ENCODE measurements at regions not wholly inside any gene's neighbourhood (a gene's known extent, or its start where the extent isn't known, plus 50 kb on each side); places are given as distances from the start of the nearest gene placed in this dataset.
A peak's percentile ranks its signal among the peaks of the same experiment; 100 is the strongest.

DNA sequence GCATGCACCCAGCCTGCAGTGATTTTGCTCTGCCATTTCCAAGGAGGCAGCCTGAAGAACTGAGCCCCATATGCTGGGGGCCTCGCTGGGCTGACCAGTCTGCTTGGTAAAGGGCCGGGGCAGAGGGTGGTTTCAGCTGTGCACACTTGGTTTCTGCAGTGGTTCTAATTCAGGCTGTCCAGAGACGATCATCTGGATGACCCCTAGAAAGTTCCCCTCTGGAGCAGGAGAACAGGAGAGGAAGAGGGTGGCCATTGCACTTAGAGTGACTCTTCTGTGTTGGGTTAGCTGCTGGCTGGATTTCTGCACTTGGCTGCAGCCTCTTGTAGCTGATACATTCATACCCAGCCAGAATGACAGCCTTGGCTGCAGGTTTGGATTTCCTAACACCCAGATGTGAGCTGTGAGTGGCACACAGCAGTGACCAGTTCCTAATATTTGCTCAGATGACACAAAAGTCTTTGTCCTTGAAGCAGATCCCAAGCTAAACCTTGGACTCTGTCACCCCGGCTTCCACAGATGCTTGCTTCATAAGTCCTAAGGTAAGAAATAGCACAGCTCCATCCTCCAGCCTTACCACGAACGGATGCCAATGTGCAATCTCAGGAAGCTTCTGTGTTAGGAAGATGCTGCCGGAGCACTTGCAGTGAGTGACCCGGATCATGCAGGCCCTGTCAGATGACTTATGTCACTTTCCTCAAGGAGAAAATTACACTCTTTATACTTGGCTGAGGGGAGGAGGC is 105.6 kb downstream of the HNRNPLL start (continued):
- TF ChIP-seq KDM5A (IDR thresholded peaks at IDR 0.05) (no peak), TFCP2L1 (CRISPR knock-in tag; IDR thresholded peaks at IDR 0.05) (no peak)

GRCh38 chr2:38495880-38496279 is 106.8 kb downstream of the HNRNPLL start:
- peaks cover 11% of the 10 kb centered on the region; the same call in 2 of the 3 replicates for H3K4me1 ChIP-seq
- no peak for ATAC-seq
- no peak for TF ChIP-seq JUNB (IDR thresholded peaks at IDR 0.05)
- TF ChIP-seq BCL3 (IDR thresholded peaks at IDR 0.05): no peak
- no peak for TF ChIP-seq CHD4 (IDR thresholded peaks at IDR 0.05; ENCODE audit: borderline replicate concordance)
- TF ChIP-seq RARB (CRISPR knock-in tag; IDR thresholded peaks at IDR 0.05): no peak
- no peak for TF ChIP-seq ZNF302 (CRISPR knock-in tag; IDR thresholded peaks at IDR 0.05)
- TF ChIP-seq EHF (CRISPR knock-in tag; IDR thresholded peaks at IDR 0.05): no peak
- no peak for TF ChIP-seq CBX2 (IDR thresholded peaks at IDR 0.05; ENCODE audit: borderline replicate concordance, low read depth)
- no peak for TF ChIP-seq CEBPB (IDR thresholded peaks at IDR 0.05)
- no peak for TF ChIP-seq JUN (IDR thresholded peaks at IDR 0.05)
- no peak for TF ChIP-seq BHLHE40 (IDR thresholded peaks at IDR 0.05; ENCODE audit: low read depth, low read length)
- TF ChIP-seq REST (IDR thresholded peaks at IDR 0.05): no peak
- no peak for TF ChIP-seq ZFP36 (IDR thresholded peaks at IDR 0.05; ENCODE audit: borderline replicate concordance, partially characterized antibody)
- no peak for TF ChIP-seq ZC3H11A (IDR thresholded peaks at IDR 0.05)
- TF ChIP-seq HOXA7 (CRISPR knock-in tag; IDR thresholded peaks at IDR 0.05): no peak
- no peak for TF ChIP-seq FOSB (CRISPR knock-in tag; IDR thresholded peaks at IDR 0.05)
- TF ChIP-seq RAD21 (conservative IDR thresholded peaks at IDR 0.05 in 1 of 2, IDR thresholded peaks at IDR 0.05 in 1 of 2): no peak
- TF ChIP-seq HOXB5 (CRISPR knock-in tag; IDR thresholded peaks at IDR 0.05): no peak
- 42% methylated on average over 2 of the region's 2 CpGs for WGBS (ENCODE audit: missing lambda C conversion rate)
- no peak overlapping the region for H3K4me3 ChIP-seq
- H3K9me3 ChIP-seq: no peaks in the 10 kb centered on the region
- no peak for FAIRE-seq
- DNase-seq (ENCODE audit: low read depth in 1 of 2, low spot score in 1 of 2): no peak
- CTCF ChIA-PET: interaction anchor here (1.3 kb wide), 1 partner anchor 229 kb away, joined by 3 read pairs; no protein-coding TSS in a partner anchor
- POLR2A ChIA-PET: no interaction called here
- no peak overlapping the region for H3K27ac ChIP-seq
- no peak overlapping the region for H3K4me2 ChIP-seq

DNA sequence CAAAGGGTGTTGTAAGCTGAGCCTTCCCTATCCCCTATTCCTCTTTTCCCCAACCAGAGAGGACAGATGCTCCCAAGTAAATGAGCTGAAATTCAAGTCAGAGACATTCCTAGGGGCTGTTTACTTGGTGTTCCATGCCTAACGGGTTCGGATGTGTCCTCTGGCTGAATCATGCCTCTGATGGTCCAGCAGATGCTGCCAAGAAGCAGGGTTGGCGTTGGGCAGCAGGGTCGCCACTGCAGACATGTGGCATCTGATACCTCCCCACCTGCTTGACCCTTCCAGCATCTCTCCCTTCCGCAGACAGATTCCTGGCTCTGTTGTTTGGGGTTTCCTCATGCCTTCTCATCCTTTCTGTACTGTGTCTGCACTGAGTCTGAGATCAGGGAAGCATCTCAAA is 108.3 kb downstream of the HNRNPLL start:
- 54% methylated on average over 5 of the region's 5 CpGs for WGBS (ENCODE audit: missing lambda C conversion rate)
- CTCF ChIA-PET: interaction anchor here (0.8 to 2.0 kb wide), 4 partner anchors 11 to 118 kb away, joined by 3 to 11 read pairs (median 4); no protein-coding TSS in a partner anchor
- H3K4me3 ChIP-seq: no peak overlapping the region
- FAIRE-seq (no peak), DNase-seq (ENCODE audit: low read depth in 1 of 2, low spot score in 1 of 2) (no peak), ATAC-seq (peak; percentile 9 to 13; a peak in 2 of 6 replicates)
- H3K4me2 ChIP-seq: no peak overlapping the region
- POLR2A ChIA-PET: interaction anchor here (0.6 kb wide), 1 partner anchor 109 kb away, joined by 3 read pairs; no protein-coding TSS in a partner anchor
- H3K9me3 ChIP-seq: no peaks in the 10 kb centered on the region
- no peak overlapping the region for H3K27ac ChIP-seq
- H3K4me1 ChIP-seq: peaks cover 11% of the 10 kb centered on the region; the same call in 2 of the 3 replicates
- no peak for TF ChIP-seq ZNF302 (CRISPR knock-in tag; IDR thresholded peaks at IDR 0.05)
- no peak for TF ChIP-seq RFX5 (IDR thresholded peaks at IDR 0.05)
- TF ChIP-seq SMC3 (IDR thresholded peaks at IDR 0.05): no peak
- no peak for TF ChIP-seq EHMT2 (IDR thresholded peaks at IDR 0.05; ENCODE audit: low read depth)
- no peak for TF ChIP-seq NFE2L2 (conservative IDR thresholded peaks at IDR 0.05; ENCODE audit: low read length)
- TF ChIP-seq REST (IDR thresholded peaks at IDR 0.05): no peak
- no peak for TF ChIP-seq POLR2AphosphoS2 (conservative IDR thresholded peaks at IDR 0.05; ENCODE audit: low read length)
- TF ChIP-seq CHD4 (IDR thresholded peaks at IDR 0.05; ENCODE audit: borderline replicate concordance): no peak
- TF ChIP-seq CEBPB (IDR thresholded peaks at IDR 0.05): no peak
- no peak for TF ChIP-seq MAX (IDR thresholded peaks at IDR 0.05)
- no peak for TF ChIP-seq PBX3 (IDR thresholded peaks at IDR 0.05)

All from A549 (cell line).